ENCODE measurements at regions not wholly inside any gene's neighbourhood (a gene's known extent, or its start where the extent isn't known, plus 50 kb on each side); places are given as distances from the start of the nearest gene placed in this dataset.

DNA sequence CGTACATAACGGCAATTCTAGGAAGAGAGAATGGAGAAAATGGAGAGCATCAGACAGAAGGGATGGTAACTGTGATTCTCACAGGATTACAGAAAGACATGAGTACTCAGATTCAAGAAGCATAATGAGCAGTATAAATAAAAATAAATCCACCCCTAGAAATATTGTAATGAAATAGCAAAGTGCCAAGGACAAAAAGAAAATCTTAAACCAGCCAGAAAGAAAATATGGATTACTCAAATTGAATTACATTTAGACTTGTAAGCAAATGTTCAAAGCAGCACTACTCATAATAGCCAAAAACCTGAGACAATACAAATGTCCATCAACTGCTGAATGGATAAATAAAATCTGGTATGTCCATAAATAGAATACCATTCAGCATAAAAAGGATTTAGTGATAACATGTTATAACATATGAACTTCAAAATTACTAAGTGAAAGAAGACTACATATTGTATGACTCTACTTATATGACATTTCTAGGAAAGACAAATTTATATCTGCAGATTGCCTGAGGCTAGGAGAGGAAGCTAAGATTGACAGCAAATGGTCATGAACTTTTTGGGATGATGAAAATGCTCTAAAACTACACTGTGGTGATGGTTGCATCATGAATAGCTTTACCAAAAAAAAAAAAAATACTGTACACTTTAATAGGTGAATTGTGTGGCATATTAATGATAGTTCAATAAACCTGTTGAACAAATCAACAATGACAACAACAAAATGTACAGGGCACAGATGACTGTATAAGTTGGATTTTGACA lies 63.4 kb upstream of the SPTBN1 start:
- DNase-seq (ENCODE audit: low read depth, low spot score): no peak

DNA sequence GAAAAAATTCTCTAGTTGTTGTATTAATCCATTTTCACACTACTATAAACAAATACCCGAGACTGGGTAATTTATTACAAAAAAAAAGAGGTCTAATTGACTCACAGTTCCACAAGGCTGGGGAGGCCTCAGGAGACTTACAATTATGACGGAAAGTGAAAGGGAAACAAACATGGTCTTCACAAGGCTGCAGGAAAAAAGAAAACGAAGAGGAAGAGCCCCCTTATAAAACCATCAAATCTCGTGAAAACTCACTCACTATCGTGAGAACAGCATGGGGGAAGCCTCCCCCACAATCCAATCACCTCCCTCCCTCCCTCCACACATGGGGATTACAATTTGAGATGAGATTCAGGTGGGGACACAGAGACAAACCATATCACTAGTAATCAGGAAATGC lies 61.7 kb upstream of the SPTBN1 start:
- DNase-seq (ENCODE audit: low read depth, low spot score): no peak

DNA sequence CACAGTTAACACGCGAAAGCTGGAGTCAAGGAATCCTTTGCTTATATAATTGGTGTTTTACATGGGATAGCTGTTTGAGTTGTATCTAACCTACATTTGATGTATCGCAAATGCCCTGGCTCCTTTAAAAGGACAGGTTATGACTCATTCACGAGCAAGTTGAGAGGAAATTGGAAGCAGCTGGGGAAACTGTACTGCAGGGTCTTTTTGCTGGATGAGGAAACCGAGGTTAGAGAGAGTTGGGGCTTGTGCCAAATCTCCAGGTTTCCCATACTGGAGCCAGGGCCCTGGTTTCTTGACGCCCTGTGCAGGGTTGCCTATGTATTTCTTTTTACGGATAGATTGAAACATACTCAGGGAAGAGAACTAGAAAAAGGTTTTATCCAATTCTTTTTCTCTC lies 60.0 kb upstream of the SPTBN1 start:
- no peak for DNase-seq (ENCODE audit: low read depth, low spot score)

DNA sequence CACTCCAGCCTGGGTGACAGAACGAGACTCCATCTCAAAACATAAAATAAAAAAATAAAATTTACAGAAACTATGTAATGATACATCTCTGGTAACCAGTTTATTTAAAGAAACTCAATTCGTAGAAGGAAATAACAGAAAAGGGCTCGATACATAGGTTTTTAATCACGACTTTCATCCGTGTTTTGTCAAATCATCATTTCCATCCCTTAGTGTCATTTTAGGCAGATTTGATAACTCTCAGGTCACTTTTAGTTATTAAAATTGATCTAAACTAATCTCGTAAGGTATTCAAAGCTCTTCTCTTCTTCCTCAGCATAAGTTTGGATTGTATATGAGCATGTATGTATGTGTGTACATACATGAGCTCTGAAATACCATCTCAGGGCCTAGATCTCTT lies 59.3 kb upstream of the SPTBN1 start:
- DNase-seq (ENCODE audit: low read depth, low spot score): no peak

DNA sequence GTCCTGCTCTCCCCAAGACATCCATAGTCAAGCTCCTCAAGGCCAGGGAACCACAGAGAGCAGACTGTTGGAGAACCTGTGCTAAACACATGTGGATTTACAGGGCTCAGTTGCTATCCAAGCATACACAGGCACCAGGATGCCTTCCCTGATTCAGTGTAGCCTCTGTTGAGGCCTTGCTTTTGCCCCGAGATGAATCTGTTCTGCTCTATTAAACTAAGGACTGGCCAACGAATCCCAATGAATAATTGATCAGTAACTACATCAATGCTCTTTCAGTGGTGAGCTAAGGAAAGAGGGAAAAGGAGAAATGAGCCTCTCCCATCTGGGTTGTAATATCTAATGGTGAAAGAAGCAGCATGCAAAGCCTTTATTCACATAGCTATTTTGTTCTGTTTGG lies 58.7 kb upstream of the SPTBN1 start:
- no peak for DNase-seq (ENCODE audit: low read depth, low spot score)

DNA sequence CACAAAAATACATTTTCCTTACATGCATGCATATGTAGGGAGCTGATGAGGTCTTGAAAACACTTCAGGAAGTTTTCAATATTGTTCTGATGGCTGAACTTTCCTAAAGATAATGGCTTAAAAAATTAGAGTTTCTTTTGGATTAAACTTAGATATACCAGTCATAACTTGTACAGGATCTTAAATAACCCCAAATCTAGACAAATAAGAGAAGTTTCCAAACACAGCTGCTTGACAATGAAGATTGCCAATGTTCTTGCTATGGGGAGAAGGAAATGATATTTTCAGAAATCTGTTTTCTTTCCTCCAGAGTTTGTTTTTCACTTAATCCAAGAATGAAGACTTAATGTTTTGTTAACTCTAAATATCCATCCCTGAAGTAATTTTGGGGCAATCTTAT lies 54.6 kb upstream of the SPTBN1 start:
- DNase-seq (ENCODE audit: low read depth, low spot score): no peak

DNA sequence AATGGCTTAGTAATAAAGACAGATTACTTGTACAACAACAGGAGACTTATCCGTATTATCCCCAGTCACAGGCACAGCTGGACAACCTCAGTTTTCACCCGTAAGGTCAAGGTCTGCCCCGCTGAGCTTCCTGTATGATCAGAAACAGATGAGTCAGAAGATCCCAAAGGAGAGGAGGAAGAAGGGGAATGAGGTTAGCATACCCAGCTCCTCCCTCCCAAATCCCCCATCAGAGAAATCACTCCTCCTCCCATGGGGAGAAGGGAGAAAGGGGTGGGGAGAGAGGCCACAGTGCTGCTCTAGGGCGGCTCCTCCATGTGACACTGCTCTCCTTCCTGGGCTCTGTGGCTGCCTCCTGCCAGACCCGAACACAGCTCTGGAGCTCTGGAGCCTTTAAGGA lies 53.8 kb upstream of the SPTBN1 start:
- no peak for DNase-seq (ENCODE audit: low read depth, low spot score)

DNA sequence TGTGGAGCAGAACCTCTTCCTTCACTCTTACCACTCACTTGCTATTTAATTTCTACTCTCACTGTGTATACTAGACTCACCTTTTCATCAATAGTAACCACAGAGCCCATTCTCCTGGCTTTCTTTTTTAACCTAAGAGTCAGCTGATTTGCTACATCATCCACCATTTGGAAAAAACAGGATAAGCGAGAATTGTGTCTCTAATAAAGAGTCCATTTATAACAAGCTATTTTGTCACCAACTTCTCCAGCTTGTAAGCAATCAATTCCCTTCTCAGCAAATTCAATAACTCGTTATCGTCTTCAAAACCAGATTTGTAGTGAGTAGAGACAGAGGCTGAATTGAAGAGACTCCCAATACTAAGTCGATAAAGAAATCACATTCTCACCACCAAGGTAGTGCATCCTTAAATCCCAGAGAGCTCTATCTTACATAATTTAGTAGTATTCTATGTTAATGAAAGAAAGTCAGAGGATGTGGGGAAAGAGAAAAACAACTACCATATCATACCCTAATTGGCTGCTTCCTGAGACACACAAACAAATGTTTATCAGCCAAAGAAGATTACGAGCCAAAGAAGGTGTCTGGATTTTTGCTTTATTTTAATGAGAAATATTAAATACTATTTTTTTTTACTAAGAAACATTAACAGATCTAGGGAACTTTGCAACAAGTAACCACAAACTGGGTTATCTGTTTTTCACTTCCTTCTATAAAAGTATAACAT lies 52.5 kb upstream of the SPTBN1 start:
- no peak for DNase-seq (ENCODE audit: low read depth, low spot score)

DNA sequence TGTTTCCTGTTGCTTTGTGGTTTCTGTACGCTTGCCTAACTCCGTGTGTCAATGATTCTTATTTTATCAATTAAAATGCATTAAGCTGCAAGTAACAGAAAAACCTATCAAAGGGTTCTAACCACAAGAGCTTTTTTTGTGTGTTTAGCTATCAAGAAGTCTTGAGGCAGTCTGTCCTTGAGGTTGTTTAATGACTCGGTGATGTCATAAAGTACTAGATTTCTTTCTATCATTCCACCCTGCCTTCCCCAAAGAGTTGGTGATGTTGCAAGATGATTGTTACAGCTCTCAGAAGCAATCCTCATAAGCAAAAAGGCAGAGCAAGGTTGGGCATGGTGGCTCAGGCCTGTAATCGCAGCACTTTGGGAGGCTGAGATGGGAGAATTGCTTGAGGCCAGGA lies 51.9 kb upstream of the SPTBN1 start:
- DNase-seq (ENCODE audit: low read depth, low spot score): no peak

DNA sequence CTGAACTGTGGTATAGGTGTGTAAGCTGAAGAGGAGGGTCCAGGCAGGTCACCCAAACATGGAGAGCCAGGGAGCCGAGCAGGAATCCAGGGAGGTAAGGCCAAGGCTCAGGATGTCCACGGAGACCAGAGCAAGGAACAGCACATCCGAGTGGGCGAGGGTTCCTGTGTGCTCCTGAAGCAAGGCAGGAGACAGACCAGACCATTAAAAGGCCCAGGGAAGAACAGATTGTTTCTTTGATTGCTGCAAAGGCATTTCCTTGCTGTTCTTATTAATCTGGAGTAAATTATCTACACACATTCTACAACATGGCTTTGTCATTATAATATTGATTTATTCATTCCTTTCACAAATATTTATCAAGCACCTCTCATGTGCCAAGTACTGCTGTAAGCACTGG lies 50.1 kb upstream of the SPTBN1 start:
- DNase-seq (ENCODE audit: low read depth, low spot score): no peak

Measured in ELF-1 (cell line).